ENCODE measurements at regions not wholly inside any gene's neighbourhood (a gene's known extent, or its start where the extent isn't known, plus 50 kb on each side); places are given as distances from the start of the nearest gene placed in this dataset.
"Not testable (repeated sequence)": the region's sequence is repeated elsewhere in the genome, so short reads cannot be mapped to it uniquely, and the experiment has no call there.

GRCh38 chr10:62985807-62986600 is 147.1 kb upstream of the NRBF2 start:
- no peak overlapping the region for H3K4me3 ChIP-seq (ENCODE audit: low read depth, low read length)
- no peaks in the 10 kb centered on the region for H3K36me3 ChIP-seq (ENCODE audit: control insufficient read depth, insufficient read depth, low read length)
- no peak for TF ChIP-seq CTCF (IDR thresholded peaks at IDR 0.05; ENCODE audit: insufficient read depth, low read length, severe bottlenecking)
- H3K27me3 ChIP-seq (ENCODE audit: control insufficient read depth, insufficient read depth, low read length): no peaks in the 10 kb centered on the region
- DNase-seq (ENCODE audit: low read depth) (no peak), FAIRE-seq (no peak)

- Histone ChIP-seq H3K36me3 (ENCODE audit: control insufficient read depth, insufficient read depth, low read length) (no peaks in the 10 kb centered on the region), H3K27me3 (ENCODE audit: control insufficient read depth, insufficient read depth, low read length) (no peaks in the 10 kb centered on the region), H3K4me3 (ENCODE audit: low read depth, low read length) (no peak overlapping the region)
- no peak for DNase-seq (ENCODE audit: low read depth)
- TF ChIP-seq CTCF (IDR thresholded peaks at IDR 0.05; ENCODE audit: insufficient read depth, low read length, severe bottlenecking): no peak
- FAIRE-seq: no peak
These were observed 152.0 kb upstream of the NRBF2 start for GRCh38 chr10:62981096-62981495.

- no peaks in the 10 kb centered on the region for H3K36me3 ChIP-seq (ENCODE audit: control insufficient read depth, insufficient read depth, low read length)
- H3K4me3 ChIP-seq (ENCODE audit: low read depth, low read length): no peak overlapping the region
- no peak for TF ChIP-seq CTCF (IDR thresholded peaks at IDR 0.05; ENCODE audit: insufficient read depth, low read length, severe bottlenecking)
- DNase-seq (ENCODE audit: low read depth): peak; percentile 64
- no peak for FAIRE-seq
- H3K27me3 ChIP-seq (ENCODE audit: control insufficient read depth, insufficient read depth, low read length): no peaks in the 10 kb centered on the region
These were observed 152.4 kb upstream of the NRBF2 start for GRCh38 chr10:62980687-62981086.

GRCh38 chr10:62979921-62980320 is 153.2 kb upstream of the NRBF2 start:
- no peak for TF ChIP-seq CTCF (IDR thresholded peaks at IDR 0.05; ENCODE audit: insufficient read depth, low read length, severe bottlenecking)
- no peaks in the 10 kb centered on the region for H3K27me3 ChIP-seq (ENCODE audit: control insufficient read depth, insufficient read depth, low read length)
- no peak for FAIRE-seq
- no peak for DNase-seq (ENCODE audit: low read depth)
- H3K36me3 ChIP-seq (ENCODE audit: control insufficient read depth, insufficient read depth, low read length): no peaks in the 10 kb centered on the region
- H3K4me3 ChIP-seq (ENCODE audit: low read depth, low read length): no peak overlapping the region

- H3K27me3 ChIP-seq (ENCODE audit: control insufficient read depth, insufficient read depth, low read length): no peaks in the 10 kb centered on the region
- FAIRE-seq: no peak
- TF ChIP-seq CTCF (IDR thresholded peaks at IDR 0.05; ENCODE audit: insufficient read depth, low read length, severe bottlenecking): no peak
- no peaks in the 10 kb centered on the region for H3K36me3 ChIP-seq (ENCODE audit: control insufficient read depth, insufficient read depth, low read length)
- no peak overlapping the region for H3K4me3 ChIP-seq (ENCODE audit: low read depth, low read length)
- no peak for DNase-seq (ENCODE audit: low read depth)
These were observed 154.6 kb upstream of the NRBF2 start for GRCh38 chr10:62978482-62978881.

- FAIRE-seq; H3K27me3 ChIP-seq (ENCODE audit: control insufficient read depth, insufficient read depth, low read length); H3K4me3 ChIP-seq (ENCODE audit: low read depth, low read length); DNase-seq (ENCODE audit: low read depth); H3K36me3 ChIP-seq (ENCODE audit: control insufficient read depth, insufficient read depth, low read length): not testable (repeated sequence)
These were observed 158.3 kb upstream of the NRBF2 start for GRCh38 chr10:62974795-62975194.
